GM18858 (cell line): ENCODE measurements at regions not wholly inside any gene's neighbourhood (a gene's known extent, or its start where the extent isn't known, plus 50 kb on each side); places are given as distances from the start of the nearest gene placed in this dataset.
"Not testable (repeated sequence)": the region's sequence is repeated elsewhere in the genome, so short reads cannot be mapped to it uniquely, and the experiment has no call there.

ENCODE experiments used
- ATAC-seq: cut with Tn5 transposase; IDR thresholded peaks from one replicate; pipeline ENCODE4 v1.9.1; 2021; ENCODE audit not compliant: unreplicated experiment

- ATAC-seq, result no peak
Measured at GRCh38 chr12:59407799-59408198, 188.0 kb upstream of the SLC16A7 start.

- ATAC-seq, result no peak
Measured at GRCh38 chr12:59405992-59406391, 189.8 kb upstream of the SLC16A7 start.

- ATAC-seq, result no peak
Measured at GRCh38 chr12:59404109-59404650, 191.6 kb upstream of the SLC16A7 start.

- ATAC-seq, result peak; percentile 74
Measured at GRCh38 chr12:59403259-59403932, 192.4 kb upstream of the SLC16A7 start.

- no peak for ATAC-seq
Measured at GRCh38 chr12:59401862-59402261, 194.0 kb upstream of the SLC16A7 start.

GRCh38 chr12:59398164-59398563, 197.7 kb upstream of the SLC16A7 start:
- ATAC-seq, result no peak

- no peak for ATAC-seq
Measured at GRCh38 chr12:59396919-59397318, 198.9 kb upstream of the SLC16A7 start.

GRCh38 chr12:59396519-59396918, 199.3 kb upstream of the SLC16A7 start:
- no peak for ATAC-seq

GRCh38 chr12:59395310-59395709, 200.5 kb upstream of the SLC16A7 start:
- ATAC-seq, result not testable (repeated sequence)

- no peak for ATAC-seq
Measured at GRCh38 chr12:59393506-59393905, 202.3 kb upstream of the SLC16A7 start.

GRCh38 chr12:59389968-59390576, 205.8 kb upstream of the SLC16A7 start:
- ATAC-seq, result no peak

GRCh38 chr12:59388694-59389093, 207.1 kb upstream of the SLC16A7 start:
- no peak for ATAC-seq

GRCh38 chr12:59388176-59388575, 207.7 kb upstream of the SLC16A7 start:
- no peak for ATAC-seq

- ATAC-seq, result no peak
Measured at GRCh38 chr12:59386236-59386635, 209.6 kb upstream of the SLC16A7 start.

GRCh38 chr12:59383079-59383822, 212.6 kb upstream of the SLC16A7 start:
- no peak for ATAC-seq

GRCh38 chr12:59382282-59383078, 213.3 kb upstream of the SLC16A7 start:
- ATAC-seq, result no peak

GRCh38 chr12:59381106-59381505, 214.7 kb upstream of the SLC16A7 start:
- no peak for ATAC-seq

GRCh38 chr12:59375633-59376032, 220.2 kb upstream of the SLC16A7 start:
- no peak for ATAC-seq

- ATAC-seq, result no peak
Measured at GRCh38 chr12:59374783-59375182, 221.0 kb upstream of the SLC16A7 start.

GRCh38 chr12:59372956-59373355, 222.9 kb upstream of the SLC16A7 start:
- ATAC-seq, result no peak

- no peak for ATAC-seq
Measured at GRCh38 chr12:59370933-59371332, 224.9 kb upstream of the SLC16A7 start.
